ENCODE measurements at regions not wholly inside any gene's neighbourhood (a gene's known extent, or its start where the extent isn't known, plus 50 kb on each side); places are given as distances from the start of the nearest gene placed in this dataset.

DNA sequence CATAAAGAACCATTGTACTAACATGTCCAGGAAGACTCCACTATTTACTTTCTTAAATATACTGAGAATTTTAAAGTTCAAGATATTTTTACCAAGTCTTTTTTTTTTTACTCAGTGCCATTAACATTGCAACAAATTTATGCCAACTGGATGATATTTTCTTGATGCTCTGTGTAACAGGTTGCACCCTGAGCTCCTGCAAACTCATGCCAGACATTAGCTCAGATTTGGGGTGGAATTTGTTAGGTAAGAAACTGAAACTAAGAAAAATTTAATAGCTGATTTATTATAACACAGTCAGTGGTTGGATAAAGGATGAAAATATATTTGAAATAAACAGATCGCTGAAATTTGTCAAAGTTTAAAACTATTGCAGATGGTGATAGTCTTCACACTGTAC, 228.6 kb upstream of the SPHKAP start:
- Mint-ChIP-seq H3K4me3 (no peak overlapping the region), H3K36me3 (ENCODE audit: low read depth) (no peaks in the 10 kb centered on the region), H3K4me1 (no peaks in the 10 kb centered on the region), H3K27ac (ENCODE audit: unreplicated experiment) (no peak overlapping the region), H3K9me3 (peaks cover 2% of the 10 kb centered on the region), H3K27me3 (ENCODE audit: low read depth) (no peaks in the 10 kb centered on the region)
- TF ChIP-seq, protein P1, sequence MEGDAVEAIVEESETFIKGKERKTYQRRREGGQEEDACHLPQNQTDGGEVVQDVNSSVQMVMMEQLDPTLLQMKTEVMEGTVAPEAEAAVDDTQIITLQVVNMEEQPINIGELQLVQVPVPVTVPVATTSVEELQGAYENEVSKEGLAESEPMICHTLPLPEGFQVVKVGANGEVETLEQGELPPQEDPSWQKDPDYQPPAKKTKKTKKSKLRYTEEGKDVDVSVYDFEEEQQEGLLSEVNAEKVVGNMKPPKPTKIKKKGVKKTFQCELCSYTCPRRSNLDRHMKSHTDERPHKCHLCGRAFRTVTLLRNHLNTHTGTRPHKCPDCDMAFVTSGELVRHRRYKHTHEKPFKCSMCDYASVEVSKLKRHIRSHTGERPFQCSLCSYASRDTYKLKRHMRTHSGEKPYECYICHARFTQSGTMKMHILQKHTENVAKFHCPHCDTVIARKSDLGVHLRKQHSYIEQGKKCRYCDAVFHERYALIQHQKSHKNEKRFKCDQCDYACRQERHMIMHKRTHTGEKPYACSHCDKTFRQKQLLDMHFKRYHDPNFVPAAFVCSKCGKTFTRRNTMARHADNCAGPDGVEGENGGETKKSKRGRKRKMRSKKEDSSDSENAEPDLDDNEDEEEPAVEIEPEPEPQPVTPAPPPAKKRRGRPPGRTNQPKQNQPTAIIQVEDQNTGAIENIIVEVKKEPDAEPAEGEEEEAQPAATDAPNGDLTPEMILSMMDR (conservative IDR thresholded peaks at IDR 0.05) = no peak
- no peak for DNase-seq (ENCODE audit: low read depth, low spot score)

DNA sequence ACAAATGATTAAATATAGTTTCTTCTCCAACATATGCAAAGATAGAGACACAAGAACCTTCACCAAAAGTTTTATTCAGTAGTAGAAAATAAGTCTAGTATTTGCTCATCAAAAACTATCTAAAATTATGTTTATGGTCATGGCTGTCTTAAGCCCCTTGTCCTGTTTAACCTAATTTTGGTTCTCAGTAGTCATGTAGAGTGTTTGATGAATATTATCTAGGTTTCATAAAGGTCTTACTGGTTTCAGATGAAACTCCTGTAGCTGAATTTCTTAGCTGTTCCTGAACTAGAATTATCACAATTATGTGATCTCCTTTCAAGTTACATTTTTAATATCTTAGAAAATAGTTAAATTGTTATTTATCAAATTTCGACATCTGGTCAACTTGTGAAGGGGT, 228.0 kb upstream of the SPHKAP start:
- no peak overlapping the region for H3K4me3 Mint-ChIP-seq
- no peaks in the 10 kb centered on the region for H3K4me1 Mint-ChIP-seq
- no peaks in the 10 kb centered on the region for H3K36me3 Mint-ChIP-seq (ENCODE audit: low read depth)
- TF ChIP-seq, protein P1 (conservative IDR thresholded peaks at IDR 0.05) = no peak
- no peak overlapping the region for H3K27ac Mint-ChIP-seq (ENCODE audit: unreplicated experiment)
- DNase-seq (ENCODE audit: low read depth, low spot score) = no peak
- peaks cover 2% of the 10 kb centered on the region for H3K9me3 Mint-ChIP-seq
- H3K27me3 Mint-ChIP-seq (ENCODE audit: low read depth) = no peaks in the 10 kb centered on the region

DNA sequence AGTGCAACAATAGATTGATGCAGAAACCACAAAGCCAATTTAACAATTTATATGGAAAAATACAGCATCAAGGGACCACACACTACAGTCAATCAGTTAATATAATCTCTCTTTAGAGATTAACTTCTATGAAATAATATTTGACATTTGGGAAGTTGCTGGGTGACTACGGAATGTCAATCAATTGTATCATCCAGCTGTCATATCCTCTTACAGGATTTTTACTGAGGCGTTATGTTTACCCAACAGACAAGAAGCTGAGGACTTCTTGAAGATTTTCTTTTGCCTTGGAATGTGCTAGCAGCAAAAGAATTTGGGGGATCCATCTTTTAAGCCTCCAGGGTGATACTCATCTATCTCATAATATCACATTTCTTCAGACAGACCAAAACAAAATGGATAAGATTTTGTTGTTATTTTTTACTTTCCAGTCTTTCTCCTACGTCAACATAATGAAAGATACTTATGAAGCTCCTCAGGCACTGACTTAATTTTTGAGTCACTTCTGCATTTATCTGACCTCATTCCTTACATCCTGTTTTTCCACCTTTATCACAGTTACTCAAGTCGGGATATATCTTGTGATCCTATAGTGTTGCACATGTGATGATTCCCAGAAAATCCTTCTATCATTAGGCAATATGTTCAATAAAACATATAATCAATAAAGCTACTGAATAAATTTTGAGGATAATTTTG, 227.2 kb upstream of the SPHKAP start:
- peaks cover 2% of the 10 kb centered on the region for H3K9me3 Mint-ChIP-seq
- no peak overlapping the region for H3K4me3 Mint-ChIP-seq
- TF ChIP-seq, protein P1 (conservative IDR thresholded peaks at IDR 0.05) = no peak
- no peaks in the 10 kb centered on the region for H3K27me3 Mint-ChIP-seq (ENCODE audit: low read depth)
- DNase-seq (ENCODE audit: low read depth, low spot score) = no peak
- H3K27ac Mint-ChIP-seq (ENCODE audit: unreplicated experiment) = no peak overlapping the region
- H3K4me1 Mint-ChIP-seq = no peaks in the 10 kb centered on the region
- no peaks in the 10 kb centered on the region for H3K36me3 Mint-ChIP-seq (ENCODE audit: low read depth)

DNA sequence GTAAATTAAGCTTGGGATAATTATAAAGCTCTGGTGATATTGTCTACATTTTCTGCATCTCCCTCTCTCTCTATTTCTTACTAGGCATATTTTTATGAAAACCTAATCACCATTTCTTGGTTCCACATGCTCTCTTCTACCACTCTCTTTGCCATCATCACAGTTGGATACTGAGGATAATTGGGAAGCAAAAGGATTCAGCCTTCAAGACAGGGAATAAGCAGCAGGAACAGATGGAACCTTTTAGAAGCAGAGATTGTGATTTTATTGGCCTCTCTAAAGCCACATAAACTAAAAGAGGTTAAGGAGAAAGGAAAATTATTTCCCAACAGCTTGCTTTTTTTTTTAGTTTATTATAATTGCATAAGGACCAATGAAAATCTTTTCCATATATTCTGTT, 226.3 kb upstream of the SPHKAP start:
- H3K9me3 Mint-ChIP-seq = peaks cover 2% of the 10 kb centered on the region
- no peak overlapping the region for H3K4me3 Mint-ChIP-seq
- no peaks in the 10 kb centered on the region for H3K4me1 Mint-ChIP-seq
- DNase-seq (ENCODE audit: low read depth, low spot score) = no peak
- no peak overlapping the region for H3K27ac Mint-ChIP-seq (ENCODE audit: unreplicated experiment)
- TF ChIP-seq, protein P1 (conservative IDR thresholded peaks at IDR 0.05) = no peak
- H3K36me3 Mint-ChIP-seq (ENCODE audit: low read depth) = no peaks in the 10 kb centered on the region
- H3K27me3 Mint-ChIP-seq (ENCODE audit: low read depth) = no peaks in the 10 kb centered on the region

DNA sequence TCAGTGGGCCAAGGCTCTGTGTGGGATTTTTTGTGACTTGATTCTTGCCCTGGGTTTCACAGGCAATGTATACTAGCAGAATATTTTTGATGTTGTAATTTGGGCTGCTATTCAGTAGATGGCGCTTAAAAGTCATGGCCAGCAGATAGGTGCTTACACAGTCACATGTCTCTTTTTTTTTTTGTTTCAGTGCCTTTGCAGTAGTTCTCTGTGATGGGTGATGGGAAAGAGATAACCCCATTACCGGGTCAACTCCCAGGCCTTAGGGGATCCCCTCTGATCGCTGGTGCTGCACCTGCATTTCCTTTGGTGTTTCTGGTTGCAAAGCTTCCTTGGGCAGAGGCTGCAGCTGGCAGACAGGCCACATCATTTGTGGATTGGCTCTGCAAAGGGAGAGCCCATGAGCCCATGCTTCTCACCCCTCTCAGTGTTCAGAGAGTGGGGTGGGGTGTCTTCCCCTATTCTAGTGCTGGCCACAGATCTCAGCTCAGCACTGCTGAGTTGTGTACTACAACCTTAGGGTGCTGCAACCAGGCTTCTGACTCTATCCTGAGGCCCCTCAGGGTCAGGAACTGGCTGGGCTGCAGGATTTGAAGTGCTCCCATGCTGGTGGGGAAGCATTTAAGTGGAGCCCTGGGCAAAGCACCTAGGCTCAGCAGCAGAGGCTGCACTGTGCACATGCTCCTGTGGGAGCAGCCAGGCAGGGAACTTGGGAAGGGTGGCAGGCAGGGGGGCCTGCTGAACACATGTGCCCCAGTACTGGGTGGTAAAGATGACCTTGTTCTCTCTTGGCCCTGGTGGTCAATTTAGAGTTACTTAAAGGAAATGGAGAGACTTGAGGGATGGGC, 219.8 kb upstream of the SPHKAP start:
- no peak for DNase-seq (ENCODE audit: low read depth, low spot score)
- H3K9me3 Mint-ChIP-seq = peaks cover 8% of the 10 kb centered on the region
- H3K4me3 Mint-ChIP-seq = no peak overlapping the region
- no peaks in the 10 kb centered on the region for H3K27me3 Mint-ChIP-seq (ENCODE audit: low read depth)
- TF ChIP-seq, protein P1 (conservative IDR thresholded peaks at IDR 0.05) = no peak
- H3K27ac Mint-ChIP-seq (ENCODE audit: unreplicated experiment) = no peak overlapping the region
- H3K36me3 Mint-ChIP-seq (ENCODE audit: low read depth) = no peaks in the 10 kb centered on the region
- H3K4me1 Mint-ChIP-seq = no peaks in the 10 kb centered on the region

Measured in neural crest cell (in vitro differentiated cells).